ENCODE measurements at regions not wholly inside any gene's neighbourhood (a gene's known extent, or its start where the extent isn't known, plus 50 kb on each side); places are given as distances from the start of the nearest gene placed in this dataset.

GRCh38 chr13:33973194-33973593, 155.2 kb downstream of the RFC3 start:
- no peak overlapping the region for H3K4me2 ChIP-seq (ENCODE audit: insufficient read depth, low read length)
- no peaks in the 10 kb centered on the region for H3K79me2 ChIP-seq (ENCODE audit: insufficient read depth, low read length)
- no peaks in the 10 kb centered on the region for H3K9me3 ChIP-seq (ENCODE audit: insufficient read depth, low read length, severe bottlenecking)
- ATAC-seq (ENCODE audit: insufficient read depth, low read depth) (no peak), DNase-seq (no peak)
- H3K4me3 ChIP-seq (ENCODE audit: low read depth in 1 of 2, low read length in 2 of 2): no peak overlapping the region
- H3K36me3 ChIP-seq (ENCODE audit: insufficient read depth, low read length): no peaks in the 10 kb centered on the region
- no peaks in the 10 kb centered on the region for H3K27me3 ChIP-seq (ENCODE audit: insufficient read depth, low read length, poor library complexity)
- no peak overlapping the region for H3K27ac ChIP-seq (ENCODE audit: low read length)
- TF ChIP-seq CTCF (IDR thresholded peaks at IDR 0.05; ENCODE audit: borderline replicate concordance, extremely low read depth, low read length, poor library complexity, severe bottlenecking) (no peak), EZH2 (IDR thresholded peaks at IDR 0.05; ENCODE audit: borderline replicate concordance, low read depth, low read length, severe bottlenecking) (no peak)
- H3K9ac ChIP-seq (ENCODE audit: low read depth, low read length): no peak overlapping the region
- H3K4me1 ChIP-seq (ENCODE audit: insufficient read depth, low read length): no peaks in the 10 kb centered on the region
- no peak overlapping the region for H2AFZ ChIP-seq (ENCODE audit: low read depth, low read length)
- no peaks in the 10 kb centered on the region for H4K20me1 ChIP-seq (ENCODE audit: insufficient read depth, low read length)

- no peaks in the 10 kb centered on the region for H3K36me3 ChIP-seq (ENCODE audit: insufficient read depth, low read length)
- ATAC-seq (ENCODE audit: insufficient read depth, low read depth) (no peak), DNase-seq (no peak)
- H3K27me3 ChIP-seq (ENCODE audit: insufficient read depth, low read length, poor library complexity): no peaks in the 10 kb centered on the region
- no peak overlapping the region for H3K27ac ChIP-seq (ENCODE audit: low read length)
- H3K9me3 ChIP-seq (ENCODE audit: insufficient read depth, low read length, severe bottlenecking): no peaks in the 10 kb centered on the region
- no peak overlapping the region for H3K4me3 ChIP-seq (ENCODE audit: low read depth in 1 of 2, low read length in 2 of 2)
- no peaks in the 10 kb centered on the region for H3K4me1 ChIP-seq (ENCODE audit: insufficient read depth, low read length)
- no peaks in the 10 kb centered on the region for H4K20me1 ChIP-seq (ENCODE audit: insufficient read depth, low read length)
- TF ChIP-seq EZH2 (IDR thresholded peaks at IDR 0.05; ENCODE audit: borderline replicate concordance, low read depth, low read length, severe bottlenecking) (no peak), CTCF (IDR thresholded peaks at IDR 0.05; ENCODE audit: borderline replicate concordance, extremely low read depth, low read length, poor library complexity, severe bottlenecking) (no peak)
- H2AFZ ChIP-seq (ENCODE audit: low read depth, low read length): no peak overlapping the region
- H3K4me2 ChIP-seq (ENCODE audit: insufficient read depth, low read length): no peak overlapping the region
- no peak overlapping the region for H3K9ac ChIP-seq (ENCODE audit: low read depth, low read length)
- H3K79me2 ChIP-seq (ENCODE audit: insufficient read depth, low read length): no peaks in the 10 kb centered on the region
Observed at GRCh38 chr13:33976965-33977364, 159.0 kb downstream of the RFC3 start.

GRCh38 chr13:33978653-33979052, 160.7 kb downstream of the RFC3 start:
- Histone ChIP-seq H4K20me1 (ENCODE audit: insufficient read depth, low read length) (no peaks in the 10 kb centered on the region), H3K79me2 (ENCODE audit: insufficient read depth, low read length) (no peaks in the 10 kb centered on the region), H2AFZ (ENCODE audit: low read depth, low read length) (no peak overlapping the region), H3K9me3 (ENCODE audit: insufficient read depth, low read length, severe bottlenecking) (no peaks in the 10 kb centered on the region), H3K4me2 (ENCODE audit: insufficient read depth, low read length) (no peak overlapping the region), H3K9ac (ENCODE audit: low read depth, low read length) (no peak overlapping the region), H3K27me3 (ENCODE audit: insufficient read depth, low read length, poor library complexity) (no peaks in the 10 kb centered on the region), H3K36me3 (ENCODE audit: insufficient read depth, low read length) (no peaks in the 10 kb centered on the region), H3K4me1 (ENCODE audit: insufficient read depth, low read length) (no peaks in the 10 kb centered on the region), H3K27ac (ENCODE audit: low read length) (no peak overlapping the region), H3K4me3 (ENCODE audit: low read depth in 1 of 2, low read length in 2 of 2) (no peak overlapping the region)
- no peak for ATAC-seq (ENCODE audit: insufficient read depth, low read depth)
- DNase-seq: no peak
- TF ChIP-seq EZH2 (IDR thresholded peaks at IDR 0.05; ENCODE audit: borderline replicate concordance, low read depth, low read length, severe bottlenecking): no peak
- no peak for TF ChIP-seq CTCF (IDR thresholded peaks at IDR 0.05; ENCODE audit: borderline replicate concordance, extremely low read depth, low read length, poor library complexity, severe bottlenecking)

- Histone ChIP-seq H3K4me1 (ENCODE audit: insufficient read depth, low read length) (no peaks in the 10 kb centered on the region), H3K27me3 (ENCODE audit: insufficient read depth, low read length, poor library complexity) (no peaks in the 10 kb centered on the region), H3K9me3 (ENCODE audit: insufficient read depth, low read length, severe bottlenecking) (no peaks in the 10 kb centered on the region), H3K79me2 (ENCODE audit: insufficient read depth, low read length) (no peaks in the 10 kb centered on the region), H3K9ac (ENCODE audit: low read depth, low read length) (no peak overlapping the region), H3K4me2 (ENCODE audit: insufficient read depth, low read length) (no peak overlapping the region), H3K36me3 (ENCODE audit: insufficient read depth, low read length) (no peaks in the 10 kb centered on the region), H3K27ac (ENCODE audit: low read length) (no peak overlapping the region), H2AFZ (ENCODE audit: low read depth, low read length) (no peak overlapping the region), H3K4me3 (ENCODE audit: low read depth in 1 of 2, low read length in 2 of 2) (no peak overlapping the region), H4K20me1 (ENCODE audit: insufficient read depth, low read length) (no peaks in the 10 kb centered on the region)
- DNase-seq (no peak), ATAC-seq (ENCODE audit: insufficient read depth, low read depth) (no peak)
- no peak for TF ChIP-seq CTCF (IDR thresholded peaks at IDR 0.05; ENCODE audit: borderline replicate concordance, extremely low read depth, low read length, poor library complexity, severe bottlenecking)
- TF ChIP-seq EZH2 (IDR thresholded peaks at IDR 0.05; ENCODE audit: borderline replicate concordance, low read depth, low read length, severe bottlenecking): no peak
Observed at GRCh38 chr13:33992881-33993336, 175.0 kb downstream of the RFC3 start.

Measured in DND-41 (cell line).